ENCODE measurements at regions not wholly inside any gene's neighbourhood (a gene's known extent, or its start where the extent isn't known, plus 50 kb on each side); places are given as distances from the start of the nearest gene placed in this dataset.

DNA sequence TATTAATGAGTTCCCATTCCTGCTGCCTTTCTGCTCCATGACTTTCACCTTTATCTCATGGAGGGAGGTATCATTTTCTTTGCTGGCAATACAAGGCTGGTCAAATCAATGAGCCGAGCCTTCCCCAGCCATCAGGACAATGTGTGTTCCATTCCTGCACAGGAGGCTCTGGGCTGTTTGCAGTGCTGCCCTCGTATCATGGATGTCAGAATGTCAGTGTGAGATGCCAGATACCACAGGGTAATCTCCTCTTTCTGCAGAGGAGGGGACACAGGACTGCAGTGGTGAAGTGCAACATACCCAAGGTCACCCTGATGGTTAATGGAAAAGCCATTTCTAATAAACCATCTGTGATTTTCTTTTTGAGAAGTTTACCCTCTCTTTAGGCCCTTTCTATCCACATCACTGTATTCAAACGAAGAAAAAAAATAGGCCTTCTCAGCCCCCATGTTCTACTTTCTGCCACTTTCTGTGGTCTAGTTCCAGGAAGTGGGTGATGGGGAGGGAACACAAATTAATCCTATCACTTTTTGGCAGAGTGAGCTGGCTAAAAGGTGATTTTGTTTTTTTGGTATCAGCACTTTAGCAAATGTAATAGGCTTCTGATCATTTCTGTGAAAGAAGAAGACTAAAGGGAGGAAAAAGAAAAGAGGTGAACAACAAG lies 490.2 kb upstream of the BOD1L1 start:
- no peak for TF ChIP-seq GATA3 (IDR thresholded peaks at IDR 0.05; ENCODE audit: low read depth, low read length)
- no peak for TF ChIP-seq GATA2 (IDR thresholded peaks at IDR 0.05; ENCODE audit: low read depth, low read length)

Measured in SH-SY5Y (cell line).